ENCODE measurements at regions not wholly inside any gene's neighbourhood (a gene's known extent, or its start where the extent isn't known, plus 50 kb on each side); places are given as distances from the start of the nearest gene placed in this dataset.
"Not testable (repeated sequence)": the region's sequence is repeated elsewhere in the genome, so short reads cannot be mapped to it uniquely, and the experiment has no call there.

DNA sequence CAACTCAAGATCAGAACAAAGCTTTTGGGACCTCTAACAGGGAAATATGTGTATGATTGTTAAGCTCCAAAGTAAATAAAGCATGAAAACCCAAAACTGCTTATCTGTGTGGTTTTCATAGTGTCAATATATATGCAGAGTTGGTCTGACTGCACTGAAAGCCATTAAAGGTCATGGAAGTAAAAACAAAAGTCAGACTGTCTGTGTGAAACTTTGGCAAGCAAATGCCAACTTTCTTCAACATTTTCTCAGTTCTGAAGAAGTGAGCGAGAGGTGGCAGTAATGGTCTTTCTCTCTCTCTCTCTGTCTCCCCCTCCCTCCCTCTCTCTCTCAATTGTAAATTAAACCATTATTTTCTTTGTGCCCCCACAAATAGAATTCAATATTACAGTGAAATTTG lies 100.1 kb upstream of the S1PR1 start:
- H3K36me3 ChIP-seq (ENCODE audit: control insufficient read depth in 1 of 2, insufficient read depth in 2 of 2, low read length in 1 of 2) = no peaks in the 10 kb centered on the region
- ATAC-seq (ENCODE audit: low FRiP score) (no peak), DNase-seq (no peak)
- intact Hi-C loops (cut with DNase I) = loop anchor here in 1 of 2 donors (5.0 kb wide), 2 partner anchors 101 to 214 kb away; partner anchors contain the start of gene S1PR1
- no peaks in the 10 kb centered on the region for H3K27me3 ChIP-seq (ENCODE audit: control insufficient read depth in 1 of 2, insufficient read depth in 2 of 2, low read length in 1 of 2)
- H3K9me3 ChIP-seq (ENCODE audit: control insufficient read depth, low read length) = no peaks in the 10 kb centered on the region
- WGBS, 2 donors = 0 to 5% methylated on average over 1 of the region's 1 CpG
- peaks cover 2% of the 10 kb centered on the region in 2 donors for H3K4me1 ChIP-seq (ENCODE audit: control insufficient read depth in 1 of 2, insufficient read depth in 2 of 2, low read length in 2 of 2)
- no peak overlapping the region for H3K4me3 ChIP-seq (ENCODE audit: low read length in 2 of 2)
- H3K27ac ChIP-seq (ENCODE audit: low read depth in 1 of 2, low read length in 2 of 2) = no peak overlapping the region

DNA sequence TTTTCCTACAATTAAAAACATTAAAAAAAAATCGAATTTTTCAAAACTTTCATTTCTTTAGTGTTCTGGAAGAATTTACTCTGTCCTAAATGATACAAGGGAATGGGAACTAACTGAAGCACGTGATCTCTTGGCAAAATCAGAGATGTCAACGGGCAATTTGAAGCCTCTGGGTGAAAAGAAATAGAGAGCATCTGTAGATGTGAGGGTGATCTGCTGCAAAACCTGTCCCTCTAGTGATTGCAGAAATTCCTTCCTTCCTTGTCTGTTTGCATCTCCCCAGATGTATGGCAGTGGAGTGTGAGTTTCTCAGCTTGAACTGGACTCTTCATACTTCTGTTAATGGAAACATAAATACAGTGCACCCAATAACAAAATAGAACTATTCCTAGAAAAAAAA lies 100.5 kb upstream of the S1PR1 start:
- intact Hi-C loops (cut with DNase I) = loop anchor here in 1 of 2 donors (5.0 kb wide), 2 partner anchors 101 to 214 kb away; partner anchors contain the start of gene S1PR1
- H3K27ac ChIP-seq (ENCODE audit: low read depth in 1 of 2, low read length in 2 of 2) = no peak overlapping the region
- H3K4me3 ChIP-seq (ENCODE audit: low read length in 2 of 2) = no peak overlapping the region
- no peaks in the 10 kb centered on the region for H3K9me3 ChIP-seq (ENCODE audit: control insufficient read depth, low read length)
- WGBS, 2 donors = 26 to 27% methylated on average over 3 of the region's 3 CpGs
- ATAC-seq (ENCODE audit: low FRiP score) (no peak), DNase-seq (no peak)
- H3K4me1 ChIP-seq (ENCODE audit: control insufficient read depth in 1 of 2, insufficient read depth in 2 of 2, low read length in 2 of 2) = peaks cover 2% of the 10 kb centered on the region in 2 donors
- H3K27me3 ChIP-seq (ENCODE audit: control insufficient read depth in 1 of 2, insufficient read depth in 2 of 2, low read length in 1 of 2) = no peaks in the 10 kb centered on the region
- no peaks in the 10 kb centered on the region for H3K36me3 ChIP-seq (ENCODE audit: control insufficient read depth in 1 of 2, insufficient read depth in 2 of 2, low read length in 1 of 2)

DNA sequence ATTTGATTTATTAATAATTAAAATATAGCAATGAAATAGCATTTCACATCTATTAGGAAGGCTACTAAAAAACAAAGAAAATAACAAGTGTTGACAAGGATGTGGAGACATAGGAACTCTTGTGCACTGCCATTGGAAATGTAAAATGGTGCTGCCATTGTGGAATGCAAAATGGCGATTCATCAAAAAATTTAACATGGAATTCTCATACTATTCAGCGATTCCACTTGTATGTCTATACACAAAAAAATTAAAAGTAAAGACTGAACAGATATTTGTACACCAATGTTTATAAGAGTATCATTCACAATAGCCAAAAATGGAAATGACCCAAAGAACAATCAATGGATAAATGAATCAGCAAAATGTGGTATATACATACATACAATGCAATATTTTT lies 101.3 kb upstream of the S1PR1 start:
- no peaks in the 10 kb centered on the region for H3K27me3 ChIP-seq (ENCODE audit: control insufficient read depth in 1 of 2, insufficient read depth in 2 of 2, low read length in 1 of 2)
- ATAC-seq (ENCODE audit: low FRiP score) (no peak), DNase-seq (no peak)
- H3K36me3 ChIP-seq (ENCODE audit: control insufficient read depth in 1 of 2, insufficient read depth in 2 of 2, low read length in 1 of 2) = no peaks in the 10 kb centered on the region
- WGBS, 2 donors = 95 to 98% methylated on average over 2 of the region's 2 CpGs
- H3K9me3 ChIP-seq (ENCODE audit: control insufficient read depth, low read length) = no peaks in the 10 kb centered on the region
- no peak overlapping the region for H3K4me3 ChIP-seq (ENCODE audit: low read length in 2 of 2)
- intact Hi-C loops (cut with DNase I) = loop anchor here in 1 of 2 donors (5.0 kb wide), 2 partner anchors 102 to 213 kb away; partner anchors contain the start of gene S1PR1
- H3K4me1 ChIP-seq (ENCODE audit: control insufficient read depth in 1 of 2, insufficient read depth in 2 of 2, low read length in 2 of 2) = peaks cover 2% of the 10 kb centered on the region in 2 donors
- no peak overlapping the region for H3K27ac ChIP-seq (ENCODE audit: low read depth in 1 of 2, low read length in 2 of 2)

DNA sequence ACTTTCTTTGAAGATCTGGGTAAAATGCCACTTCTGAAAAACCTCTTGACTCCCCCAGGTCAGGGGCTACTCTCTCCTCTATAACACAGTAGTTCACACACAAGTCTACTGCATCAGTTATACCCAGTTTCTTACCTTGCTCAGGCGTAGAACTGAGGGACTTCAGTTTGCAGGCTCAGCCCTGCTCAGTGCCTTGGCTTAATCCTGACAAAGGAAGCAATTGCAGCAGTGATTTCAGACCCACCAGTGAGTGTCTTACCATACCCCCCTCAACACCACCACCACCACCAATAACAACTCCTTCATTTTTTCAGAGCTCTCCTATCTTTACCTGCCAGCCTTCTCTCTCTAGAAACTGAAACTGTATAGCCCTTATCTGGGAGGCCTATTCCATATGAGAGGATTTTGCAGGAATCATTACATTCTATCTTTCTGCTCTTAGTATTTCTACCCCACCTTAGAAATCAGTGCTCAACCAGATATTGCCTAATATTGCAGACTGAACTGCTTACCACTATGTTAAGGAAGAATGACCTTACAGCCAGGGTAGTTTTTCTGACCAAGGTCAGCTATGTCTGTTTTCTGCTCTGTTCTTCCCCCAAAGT lies 105.5 kb upstream of the S1PR1 start:
- ATAC-seq (ENCODE audit: low FRiP score) = no peak
- no peaks in the 10 kb centered on the region for H3K27me3 ChIP-seq (ENCODE audit: control insufficient read depth in 1 of 2, insufficient read depth in 2 of 2, low read length in 1 of 2)
- no peak overlapping the region for H3K4me3 ChIP-seq (ENCODE audit: low read length in 2 of 2)
- peaks cover 0 to 2% of the 10 kb centered on the region in 2 donors for H3K4me1 ChIP-seq (ENCODE audit: control insufficient read depth in 1 of 2, insufficient read depth in 2 of 2, low read length in 2 of 2)
- H3K9me3 ChIP-seq (ENCODE audit: control insufficient read depth, low read length) = no peaks in the 10 kb centered on the region
- H3K36me3 ChIP-seq (ENCODE audit: control insufficient read depth in 1 of 2, insufficient read depth in 2 of 2, low read length in 1 of 2) = no peaks in the 10 kb centered on the region
- 90 to 96% methylated on average over 1 of the region's 1 CpG for WGBS, 2 donors
- H3K27ac ChIP-seq (ENCODE audit: low read depth in 1 of 2, low read length in 2 of 2) = no peak overlapping the region
- DNase-seq = no peak
- intact Hi-C loops (cut with DNase I) = no loop called here

DNA sequence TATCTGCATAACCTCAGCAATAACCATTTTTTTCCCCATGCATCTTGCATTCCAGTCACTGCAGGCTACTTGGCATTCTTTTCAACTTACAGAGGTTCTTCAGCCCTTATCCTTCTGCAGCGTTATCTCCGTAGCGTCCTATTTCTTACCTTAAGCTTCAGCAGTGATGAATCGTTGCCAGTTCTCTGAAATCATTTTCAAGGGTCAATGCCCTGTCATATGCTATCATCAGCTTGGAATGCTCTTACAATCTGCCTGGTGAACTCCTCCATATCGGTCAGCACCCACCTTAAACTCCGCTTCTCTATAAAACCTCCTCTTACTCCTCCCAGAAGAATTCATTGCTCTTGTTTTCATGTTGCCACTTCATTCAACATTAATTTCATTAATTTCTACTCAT lies 105.1 kb upstream of the DPH5 start:
- DNase-seq = no peak
- no peak for ATAC-seq (ENCODE audit: low FRiP score)
- Histone ChIP-seq H3K4me1 (ENCODE audit: control insufficient read depth in 1 of 2, insufficient read depth in 2 of 2, low read length in 2 of 2) (no peaks in the 10 kb centered on the region), H3K27me3 (ENCODE audit: control insufficient read depth in 1 of 2, insufficient read depth in 2 of 2, low read length in 1 of 2) (no peaks in the 10 kb centered on the region), H3K27ac (ENCODE audit: low read depth in 1 of 2, low read length in 2 of 2) (no peak overlapping the region), H3K9me3 (ENCODE audit: control insufficient read depth, low read length) (no peaks in the 10 kb centered on the region), H3K4me3 (ENCODE audit: low read length in 2 of 2) (no peak overlapping the region), H3K36me3 (ENCODE audit: control insufficient read depth in 1 of 2, insufficient read depth in 2 of 2, low read length in 1 of 2) (no peaks in the 10 kb centered on the region)
- intact Hi-C loops (cut with DNase I) = no loop called here
- 56 to 62% methylated on average over 6 of the region's 6 CpGs for WGBS, 2 donors

DNA sequence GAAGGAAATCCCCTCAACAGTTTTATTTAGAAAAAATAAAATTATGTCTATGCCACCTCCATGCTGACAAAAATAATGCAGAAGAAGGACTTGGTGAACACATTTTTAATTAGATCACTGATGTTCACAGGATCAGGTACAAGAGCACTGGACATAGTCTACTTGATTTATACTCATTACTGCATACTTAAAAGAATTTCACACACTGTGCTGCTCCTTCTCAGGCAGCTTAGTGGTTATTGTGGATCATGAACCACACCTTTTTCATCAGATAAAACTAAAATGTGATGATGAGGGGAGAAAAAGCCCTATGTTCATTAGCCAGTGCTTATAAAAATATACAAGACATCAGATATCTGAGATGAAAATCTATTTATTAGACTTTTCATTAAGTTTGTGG lies 103.3 kb upstream of the DPH5 start:
- Histone ChIP-seq H3K4me3 (ENCODE audit: low read length in 2 of 2) (no peak overlapping the region), H3K27me3 (ENCODE audit: control insufficient read depth in 1 of 2, insufficient read depth in 2 of 2, low read length in 1 of 2) (no peaks in the 10 kb centered on the region), H3K36me3 (ENCODE audit: control insufficient read depth in 1 of 2, insufficient read depth in 2 of 2, low read length in 1 of 2) (no peaks in the 10 kb centered on the region), H3K9me3 (ENCODE audit: control insufficient read depth, low read length) (no peaks in the 10 kb centered on the region), H3K27ac (ENCODE audit: low read depth in 1 of 2, low read length in 2 of 2) (no peak overlapping the region), H3K4me1 (ENCODE audit: control insufficient read depth in 1 of 2, insufficient read depth in 2 of 2, low read length in 2 of 2) (no peaks in the 10 kb centered on the region)
- no peak for DNase-seq
- intact Hi-C loops (cut with DNase I) = no loop called here
- ATAC-seq (ENCODE audit: low FRiP score) = no peak

DNA sequence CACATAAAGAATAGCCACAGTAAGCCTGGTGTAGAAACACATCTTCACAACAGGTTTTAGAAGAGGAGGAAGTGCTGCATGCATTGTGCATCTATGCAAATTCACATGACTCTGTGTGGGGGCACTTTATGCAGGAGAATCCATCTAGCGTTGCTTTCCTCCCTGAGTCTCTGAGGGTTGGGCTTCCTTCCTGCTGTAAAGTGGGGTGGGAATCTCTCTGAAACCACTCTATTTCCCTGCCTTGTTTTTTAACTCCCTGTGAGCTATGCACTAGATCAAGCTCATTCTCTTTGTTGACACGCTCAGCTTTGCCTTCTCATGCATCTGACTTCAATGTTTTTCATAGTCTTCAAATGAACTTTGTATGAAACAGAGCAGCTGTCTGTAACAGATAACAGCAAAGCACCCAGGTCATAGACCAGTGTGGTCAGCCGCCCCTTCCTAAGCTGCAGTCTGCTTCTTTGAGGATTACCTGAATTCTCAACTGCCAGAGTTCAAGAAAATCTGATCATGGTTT lies 102.7 kb upstream of the DPH5 start:
- intact Hi-C loops (cut with DNase I) = no loop called here
- Histone ChIP-seq H3K4me3 (ENCODE audit: low read length in 2 of 2) (no peak overlapping the region), H3K36me3 (ENCODE audit: control insufficient read depth in 1 of 2, insufficient read depth in 2 of 2, low read length in 1 of 2) (no peaks in the 10 kb centered on the region), H3K27me3 (ENCODE audit: control insufficient read depth in 1 of 2, insufficient read depth in 2 of 2, low read length in 1 of 2) (no peaks in the 10 kb centered on the region), H3K4me1 (ENCODE audit: control insufficient read depth in 1 of 2, insufficient read depth in 2 of 2, low read length in 2 of 2) (no peaks in the 10 kb centered on the region), H3K9me3 (ENCODE audit: control insufficient read depth, low read length) (no peaks in the 10 kb centered on the region), H3K27ac (ENCODE audit: low read depth in 1 of 2, low read length in 2 of 2) (no peak overlapping the region)
- 64 to 67% methylated on average over 3 of the region's 3 CpGs for WGBS, 2 donors
- ATAC-seq (ENCODE audit: low FRiP score) (no peak), DNase-seq (no peak)

DNA sequence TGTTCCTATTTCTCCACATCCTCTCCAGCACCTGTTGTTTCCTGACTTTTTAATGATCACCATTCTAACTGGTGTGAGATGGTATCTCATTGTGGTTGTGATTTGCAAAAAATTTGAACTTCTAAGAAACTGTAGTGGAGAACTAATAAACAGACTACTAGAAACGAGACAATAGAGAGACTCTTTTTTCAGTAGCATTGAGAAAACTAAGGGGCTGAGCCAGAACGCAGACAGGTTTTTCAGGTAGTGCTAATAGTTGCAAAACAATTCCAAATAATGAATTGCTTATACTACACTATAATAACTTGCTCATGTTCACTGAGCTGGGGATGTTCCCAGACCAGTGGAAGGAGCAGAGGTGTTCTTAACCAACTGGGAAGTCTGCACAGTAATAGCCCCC lies 98.8 kb upstream of the DPH5 start:
- 88 to 93% methylated on average over 2 of the region's 2 CpGs for WGBS, 2 donors
- H3K4me1 ChIP-seq (ENCODE audit: control insufficient read depth in 1 of 2, insufficient read depth in 2 of 2, low read length in 2 of 2) = no peaks in the 10 kb centered on the region

DNA sequence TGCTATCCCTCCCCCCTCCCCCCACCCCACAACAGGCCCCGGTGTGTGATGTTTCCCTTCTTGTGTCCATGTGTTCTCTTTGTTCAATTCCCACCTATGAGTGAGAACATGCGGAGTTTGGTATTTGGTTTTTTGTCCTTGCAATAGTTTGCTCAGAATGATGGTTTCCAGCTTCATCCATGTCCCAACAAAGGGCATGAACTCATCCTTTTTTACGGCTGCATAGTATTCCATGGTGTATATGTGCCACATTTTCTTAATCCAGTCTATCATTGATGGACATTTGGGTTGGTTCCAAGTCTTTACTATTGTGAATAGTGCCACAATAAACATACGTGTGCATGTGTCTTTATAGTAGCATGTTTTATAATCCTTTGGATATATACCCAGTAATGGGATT lies 98.3 kb upstream of the DPH5 start:
- intact Hi-C loops (cut with DNase I); H3K36me3 ChIP-seq (ENCODE audit: control insufficient read depth in 1 of 2, insufficient read depth in 2 of 2, low read length in 1 of 2); H3K27me3 ChIP-seq (ENCODE audit: control insufficient read depth in 1 of 2, insufficient read depth in 2 of 2, low read length in 1 of 2); DNase-seq; H3K27ac ChIP-seq (ENCODE audit: low read depth in 1 of 2, low read length in 2 of 2); H3K4me3 ChIP-seq (ENCODE audit: low read length in 2 of 2); ATAC-seq (ENCODE audit: low FRiP score); H3K4me1 ChIP-seq (ENCODE audit: control insufficient read depth in 1 of 2, insufficient read depth in 2 of 2, low read length in 2 of 2); H3K9me3 ChIP-seq (ENCODE audit: control insufficient read depth, low read length): not testable (repeated sequence)
- 90 to 92% methylated on average over 4 of the region's 4 CpGs for WGBS, 2 donors

More for the DNA sequence above, 98.8 kb upstream of the DPH5 start:
- no peaks in the 10 kb centered on the region for H3K27me3 ChIP-seq (ENCODE audit: control insufficient read depth in 1 of 2, insufficient read depth in 2 of 2, low read length in 1 of 2)
- intact Hi-C loops (cut with DNase I) = no loop called here
- H3K36me3 ChIP-seq (ENCODE audit: control insufficient read depth in 1 of 2, insufficient read depth in 2 of 2, low read length in 1 of 2) = no peaks in the 10 kb centered on the region
- DNase-seq (no peak), ATAC-seq (ENCODE audit: low FRiP score) (no peak)
- no peak overlapping the region for H3K4me3 ChIP-seq (ENCODE audit: low read length in 2 of 2)
- H3K27ac ChIP-seq (ENCODE audit: low read depth in 1 of 2, low read length in 2 of 2) = no peak overlapping the region
- no peaks in the 10 kb centered on the region for H3K9me3 ChIP-seq (ENCODE audit: control insufficient read depth, low read length)
